HUES6 (cell line): ENCODE measurements at regions not wholly inside any gene's neighbourhood (a gene's known extent, or its start where the extent isn't known, plus 50 kb on each side); places are given as distances from the start of the nearest gene placed in this dataset.

Source experiments
- H3K27ac ChIP-seq: 2 replicates; pipeline ENCODE4 v1.7.0; 2013; ENCODE audit warnings: low read depth, mild to moderate bottlenecking, low read length, inconsistent platforms
- H3K27me3 ChIP-seq: 2 replicates; pipeline ENCODE4 v1.6.1; 2013; ENCODE audit warnings: low read length; ENCODE audit not compliant: control insufficient read depth, insufficient read depth
- H3K36me3 ChIP-seq: 2 replicates; pipeline ENCODE4 v1.6.1; 2013; ENCODE audit warnings: low read length; ENCODE audit not compliant: control insufficient read depth, insufficient read depth
- H3K4me1 ChIP-seq: 2 replicates; pipeline ENCODE4 v1.6.1; 2013; ENCODE audit warnings: low read length; ENCODE audit not compliant: control insufficient read depth, insufficient read depth
- H3K4me3 ChIP-seq: 2 replicates; pipeline ENCODE4 v1.5.1; 2013; ENCODE audit warnings: low read depth, low read length
- H3K9ac ChIP-seq: one replicate; pipeline ENCODE4 v1.6.1; 2013; ENCODE audit warnings: mild to moderate bottlenecking, low read length
- H3K9me3 ChIP-seq: 2 replicates; pipeline ENCODE4 v1.6.1; 2013; ENCODE audit warnings: low read depth, low read length; ENCODE audit not compliant: control insufficient read depth, insufficient read depth

DNA sequence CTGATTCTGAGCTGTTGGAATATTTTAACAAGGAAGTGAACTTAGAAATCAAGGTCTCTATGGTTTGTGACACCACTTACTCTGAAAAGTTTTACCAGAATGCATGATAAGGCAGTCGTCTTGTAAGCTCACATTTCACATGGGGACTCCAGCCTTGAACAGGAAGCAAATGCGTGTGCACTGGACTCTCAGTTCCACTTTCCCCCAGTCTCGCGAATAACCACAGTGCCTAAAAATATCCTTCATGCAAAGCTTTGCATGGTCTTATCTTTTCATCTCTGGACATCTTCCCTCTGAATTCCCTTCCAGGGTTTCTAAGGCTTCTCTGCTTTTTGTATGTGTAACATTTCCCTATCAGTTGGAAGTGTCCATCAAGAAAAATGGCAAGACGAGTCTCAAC, 581.8 kb downstream of the NLGN4X start:
- H3K27me3 ChIP-seq, result no peaks in the 10 kb centered on the region
- H3K9ac ChIP-seq, result no peak overlapping the region
- H3K36me3 ChIP-seq, result no peaks in the 10 kb centered on the region
- H3K4me3 ChIP-seq, result no peak overlapping the region
- H3K27ac ChIP-seq, result no peak overlapping the region
- H3K4me1 ChIP-seq, result peaks cover 58% of the 10 kb centered on the region
- no peaks in the 10 kb centered on the region for H3K9me3 ChIP-seq

DNA sequence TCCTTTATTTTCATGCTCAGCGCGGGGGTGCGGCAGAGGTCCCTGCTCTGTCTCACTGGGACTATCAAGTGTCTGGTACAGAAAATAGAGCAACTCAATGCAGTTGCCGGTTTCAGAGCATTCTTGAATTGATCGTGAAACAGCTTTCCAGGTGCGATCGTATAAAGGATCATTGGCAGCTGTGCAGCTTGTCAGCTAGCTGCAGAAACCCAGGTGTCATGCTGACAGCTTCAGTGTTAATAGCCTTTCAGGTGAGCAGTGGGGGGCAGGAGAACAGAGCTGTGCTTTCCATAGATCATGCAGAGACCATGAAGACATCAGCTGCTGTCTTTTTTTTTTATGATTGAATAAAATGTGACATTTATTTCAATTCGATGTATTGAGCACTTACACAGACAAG, 583.9 kb downstream of the NLGN4X start:
- Histone ChIP-seq H3K27ac (no peak overlapping the region), H3K27me3 (no peaks in the 10 kb centered on the region), H3K9me3 (no peaks in the 10 kb centered on the region), H3K4me3 (no peak overlapping the region), H3K4me1 (peaks cover 44% of the 10 kb centered on the region), H3K36me3 (no peaks in the 10 kb centered on the region), H3K9ac (no peak overlapping the region)

GRCh38 chrX:5640071-5640470, 588.6 kb downstream of the NLGN4X start:
- peaks cover 13% of the 10 kb centered on the region for H3K4me1 ChIP-seq
- no peak overlapping the region for H3K27ac ChIP-seq
- H3K9me3 ChIP-seq, result no peaks in the 10 kb centered on the region
- H3K9ac ChIP-seq, result no peak overlapping the region
- no peaks in the 10 kb centered on the region for H3K36me3 ChIP-seq
- no peaks in the 10 kb centered on the region for H3K27me3 ChIP-seq
- H3K4me3 ChIP-seq, result no peak overlapping the region

DNA sequence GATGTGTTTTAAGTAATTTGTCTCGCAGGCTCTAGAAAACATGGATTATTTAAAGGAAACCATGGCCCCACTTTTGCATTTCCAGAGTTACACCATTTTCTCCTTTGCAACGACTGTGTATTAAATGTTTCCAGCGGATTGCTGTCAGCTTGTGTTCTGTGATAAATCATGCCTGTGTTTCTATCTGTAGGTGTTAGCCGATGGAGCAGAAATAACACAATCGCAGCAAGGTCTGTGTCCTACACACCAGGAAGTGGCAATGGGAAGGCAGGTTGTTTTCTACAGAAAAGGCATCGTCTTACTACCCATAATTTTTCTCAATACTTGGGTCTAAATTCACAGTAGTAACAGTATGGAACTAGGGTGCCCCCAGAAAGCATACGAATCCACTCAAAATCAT, 590.1 kb downstream of the NLGN4X start:
- Histone ChIP-seq H3K9ac (no peak overlapping the region), H3K4me3 (no peak overlapping the region), H3K4me1 (no peaks in the 10 kb centered on the region), H3K27me3 (no peaks in the 10 kb centered on the region), H3K36me3 (no peaks in the 10 kb centered on the region), H3K9me3 (no peaks in the 10 kb centered on the region), H3K27ac (no peak overlapping the region)

DNA sequence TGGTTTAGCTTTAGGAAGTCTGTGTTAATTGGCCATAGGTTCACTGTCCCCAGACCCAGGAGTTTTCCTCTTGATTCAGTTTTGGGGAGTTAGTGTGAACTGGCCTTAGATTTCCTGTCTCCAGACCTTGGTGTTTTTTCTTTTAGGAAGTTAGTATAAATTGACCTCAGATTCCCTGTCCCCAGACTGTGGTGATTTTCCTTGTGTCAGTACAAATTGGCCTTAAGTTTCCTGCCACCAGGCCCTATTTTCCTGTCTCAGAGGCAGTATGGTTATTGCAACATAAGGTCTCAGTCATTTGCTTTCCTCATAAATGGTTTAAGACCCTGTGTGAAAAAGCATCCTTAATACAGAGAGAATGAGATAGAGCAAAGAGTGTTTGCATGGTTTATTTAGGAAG, 595.8 kb downstream of the NLGN4X start:
- no peak overlapping the region for H3K27ac ChIP-seq
- H3K4me1 ChIP-seq, result peaks cover under 1% of the 10 kb centered on the region; the same call in 1 of the 2 replicates
- no peak overlapping the region for H3K9ac ChIP-seq
- H3K4me3 ChIP-seq, result no peak overlapping the region
- H3K36me3 ChIP-seq, result no peaks in the 10 kb centered on the region
- H3K27me3 ChIP-seq, result no peaks in the 10 kb centered on the region
- H3K9me3 ChIP-seq, result no peaks in the 10 kb centered on the region

- no peak overlapping the region for H3K4me3 ChIP-seq
- H3K27me3 ChIP-seq, result no peaks in the 10 kb centered on the region
- H3K27ac ChIP-seq, result no peak overlapping the region; the same call in 1 of the 2 replicates
- H3K4me1 ChIP-seq, result peaks cover 8% of the 10 kb centered on the region; the same call in 1 of the 2 replicates
- no peaks in the 10 kb centered on the region for H3K36me3 ChIP-seq
- H3K9ac ChIP-seq, result no peak overlapping the region
- H3K9me3 ChIP-seq, result no peaks in the 10 kb centered on the region
Measured at GRCh38 chrX:5632061-5632614, 596.5 kb downstream of the NLGN4X start.

DNA sequence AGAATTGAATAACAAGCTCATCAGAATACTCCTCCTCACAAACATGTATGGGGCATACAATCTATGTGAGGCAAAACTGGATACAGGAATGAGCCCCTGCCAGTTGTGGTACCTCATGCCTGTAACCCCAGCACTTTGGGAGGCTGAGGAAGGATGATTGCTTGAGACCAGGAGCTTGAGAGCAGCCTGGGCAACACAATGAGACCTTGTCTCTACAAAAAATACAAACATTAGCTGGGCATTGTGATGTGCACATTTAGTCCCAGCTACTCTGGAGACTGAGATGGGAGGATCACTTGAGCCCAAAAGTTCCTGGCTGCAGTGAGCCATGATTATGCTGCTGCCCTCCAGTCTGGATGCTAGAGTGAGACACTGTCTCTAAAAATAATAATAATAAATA, 611.0 kb downstream of the NLGN4X start:
- Histone ChIP-seq H3K27ac (no peak overlapping the region), H3K36me3 (no peaks in the 10 kb centered on the region), H3K9me3 (no peaks in the 10 kb centered on the region), H3K9ac (no peak overlapping the region), H3K4me1 (no peaks in the 10 kb centered on the region), H3K4me3 (no peak overlapping the region), H3K27me3 (no peaks in the 10 kb centered on the region)

DNA sequence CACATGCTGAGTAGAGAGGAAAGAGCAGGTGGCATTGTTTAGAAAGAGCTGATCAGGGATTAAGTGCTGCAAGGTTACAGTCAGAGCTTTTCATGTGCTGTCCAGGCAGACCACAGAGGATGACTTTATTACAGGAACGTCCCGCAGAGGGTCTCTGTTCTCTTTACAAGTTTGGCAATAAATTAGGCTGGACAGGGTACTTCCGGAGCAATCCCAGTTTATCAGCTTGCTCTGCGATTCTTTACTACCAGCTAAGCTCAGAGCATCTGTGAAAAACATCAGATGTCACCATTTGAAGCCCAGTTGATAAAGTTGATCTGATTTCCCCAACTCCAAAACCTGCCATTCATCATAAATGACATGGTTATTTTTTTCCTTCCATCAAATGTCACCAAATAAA, 633.1 kb downstream of the NLGN4X start:
- Histone ChIP-seq H3K36me3 (no peaks in the 10 kb centered on the region), H3K4me1 (no peaks in the 10 kb centered on the region), H3K4me3 (no peak overlapping the region), H3K27me3 (no peaks in the 10 kb centered on the region), H3K27ac (no peak overlapping the region; the same call in 1 of the 2 replicates), H3K9ac (no peak overlapping the region), H3K9me3 (peaks cover 10% of the 10 kb centered on the region; the same call in 1 of the 2 replicates)

DNA sequence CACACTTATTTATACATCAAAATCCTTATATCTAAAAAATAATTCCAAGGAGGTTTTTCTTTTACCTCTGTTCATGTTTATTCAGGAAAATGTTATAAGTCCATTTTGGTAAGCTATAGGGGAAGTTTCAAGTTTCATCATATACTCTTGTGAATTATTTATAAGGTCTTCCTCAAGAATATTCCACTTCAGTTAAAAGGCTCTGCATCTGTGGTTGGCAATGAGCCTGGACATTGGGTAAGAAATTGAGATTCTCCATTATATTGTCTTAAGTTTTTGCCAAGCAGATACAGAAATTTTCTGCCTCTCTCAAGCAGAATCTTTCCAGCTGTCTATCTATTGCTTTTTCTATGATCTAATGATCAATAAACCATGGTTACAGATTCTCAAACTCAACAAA, 641.9 kb downstream of the NLGN4X start:
- Histone ChIP-seq H3K4me3 (no peak overlapping the region), H3K27me3 (no peaks in the 10 kb centered on the region), H3K9ac (no peak overlapping the region), H3K4me1 (no peaks in the 10 kb centered on the region), H3K9me3 (no peaks in the 10 kb centered on the region), H3K36me3 (no peaks in the 10 kb centered on the region), H3K27ac (no peak overlapping the region)

- H3K4me1 ChIP-seq, result no peaks in the 10 kb centered on the region
- no peak overlapping the region for H3K9ac ChIP-seq
- no peaks in the 10 kb centered on the region for H3K27me3 ChIP-seq
- no peaks in the 10 kb centered on the region for H3K9me3 ChIP-seq
- H3K4me3 ChIP-seq, result no peak overlapping the region
- no peaks in the 10 kb centered on the region for H3K36me3 ChIP-seq
- H3K27ac ChIP-seq, result no peak overlapping the region
Measured at GRCh38 chrX:5575407-5575806, 653.3 kb downstream of the NLGN4X start.

- Histone ChIP-seq H3K4me3 (no peak overlapping the region), H3K9me3 (no peaks in the 10 kb centered on the region), H3K27ac (no peak overlapping the region), H3K27me3 (no peaks in the 10 kb centered on the region), H3K9ac (no peak overlapping the region), H3K4me1 (no peaks in the 10 kb centered on the region), H3K36me3 (no peaks in the 10 kb centered on the region)
Measured at GRCh38 chrX:5568934-5569333, 659.7 kb downstream of the NLGN4X start.

GRCh38 chrX:5559386-5559785, 669.3 kb downstream of the NLGN4X start:
- H3K36me3 ChIP-seq, result no peaks in the 10 kb centered on the region; the same call in 1 of the 2 replicates
- peaks cover 21% of the 10 kb centered on the region for H3K9me3 ChIP-seq
- H3K27me3 ChIP-seq, result no peaks in the 10 kb centered on the region
- no peak overlapping the region for H3K9ac ChIP-seq
- no peak overlapping the region for H3K4me3 ChIP-seq
- no peaks in the 10 kb centered on the region for H3K4me1 ChIP-seq
- H3K27ac ChIP-seq, result no peak overlapping the region
